Esophagus squamous epithelium (tissue), 4 donors: ENCODE measurements at regions not wholly inside any gene's neighbourhood (a gene's known extent, or its start where the extent isn't known, plus 50 kb on each side); places are given as distances from the start of the nearest gene placed in this dataset.

Experiments used
- POLR2A ChIP-seq, 4 donors: fragments of 450-650 bp; IDR thresholded peaks; one replicate each; pipeline ENCODE4 v1.6.1; 2017; ENCODE audit warnings: antibody characterized with exemption in 4 of 4, mild to moderate bottlenecking in 4 of 4, moderate library complexity in 3 of 4
- TF ChIP-seq, protein P1 (sequence below), 6 experiments: fragments of 450-650 bp in 4 of 6; fragments of 200-600 bp in 2 of 6; sonication (generic) in 2 of 6; IDR thresholded peaks; one replicate each; pipeline ENCODE4 v1.5.1; 2016 to 2019; ENCODE audit warnings: antibody characterized with exemption in 6 of 6, mild to moderate bottlenecking in 4 of 6, moderate library complexity in 4 of 6

DNA sequence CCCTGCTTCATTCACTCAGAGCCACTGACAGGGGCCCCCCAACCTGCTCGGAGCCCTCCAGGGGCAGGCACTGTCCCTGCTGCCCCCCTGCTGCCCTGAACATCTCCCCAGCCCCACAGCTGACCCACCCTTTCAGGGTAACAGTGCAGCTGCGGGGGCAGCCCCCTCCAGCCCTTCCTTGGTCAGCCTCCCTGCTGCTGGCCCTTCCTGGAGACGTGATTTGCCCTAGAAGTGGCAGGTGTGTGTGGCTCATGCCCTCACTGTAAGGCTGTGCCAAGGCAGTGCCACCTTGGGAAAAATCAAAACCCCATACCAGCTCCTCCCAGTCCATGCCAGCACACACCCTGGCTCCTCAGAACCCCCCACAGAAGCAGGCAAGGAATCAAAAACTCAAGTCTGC, 184.2 kb upstream of the HDAC4 start:
- TF ChIP-seq, protein P1, sequence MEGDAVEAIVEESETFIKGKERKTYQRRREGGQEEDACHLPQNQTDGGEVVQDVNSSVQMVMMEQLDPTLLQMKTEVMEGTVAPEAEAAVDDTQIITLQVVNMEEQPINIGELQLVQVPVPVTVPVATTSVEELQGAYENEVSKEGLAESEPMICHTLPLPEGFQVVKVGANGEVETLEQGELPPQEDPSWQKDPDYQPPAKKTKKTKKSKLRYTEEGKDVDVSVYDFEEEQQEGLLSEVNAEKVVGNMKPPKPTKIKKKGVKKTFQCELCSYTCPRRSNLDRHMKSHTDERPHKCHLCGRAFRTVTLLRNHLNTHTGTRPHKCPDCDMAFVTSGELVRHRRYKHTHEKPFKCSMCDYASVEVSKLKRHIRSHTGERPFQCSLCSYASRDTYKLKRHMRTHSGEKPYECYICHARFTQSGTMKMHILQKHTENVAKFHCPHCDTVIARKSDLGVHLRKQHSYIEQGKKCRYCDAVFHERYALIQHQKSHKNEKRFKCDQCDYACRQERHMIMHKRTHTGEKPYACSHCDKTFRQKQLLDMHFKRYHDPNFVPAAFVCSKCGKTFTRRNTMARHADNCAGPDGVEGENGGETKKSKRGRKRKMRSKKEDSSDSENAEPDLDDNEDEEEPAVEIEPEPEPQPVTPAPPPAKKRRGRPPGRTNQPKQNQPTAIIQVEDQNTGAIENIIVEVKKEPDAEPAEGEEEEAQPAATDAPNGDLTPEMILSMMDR (IDR thresholded peaks at IDR 0.05) = no peak
- TF ChIP-seq POLR2A (IDR thresholded peaks at IDR 0.05) = no peak
